ENCODE measurements at regions not wholly inside any gene's neighbourhood (a gene's known extent, or its start where the extent isn't known, plus 50 kb on each side); places are given as distances from the start of the nearest gene placed in this dataset.

- no peak for TF ChIP-seq POLR2A (IDR thresholded peaks at IDR 0.05)
- no peak for TF ChIP-seq POLR2AphosphoS5 (IDR thresholded peaks at IDR 0.05)
Measured at GRCh38 chr12:91781114-91781513, 364.5 kb downstream of the BTG1 start.
